Transverse colon (tissue), 4 donors: ENCODE measurements at regions not wholly inside any gene's neighbourhood (a gene's known extent, or its start where the extent isn't known, plus 50 kb on each side); places are given as distances from the start of the nearest gene placed in this dataset.

Experiments
- CTCF ChIP-seq, 5 experiments: fragments of 200-600 bp in 3 of 5; fragments of 450-650 bp in 2 of 5; sonication (generic) in 3 of 5; IDR thresholded peaks; 1 replicate in 2 of 5; 2 replicates in 3 of 5; pipeline ENCODE4 v1.5.1; 2016 to 2017; ENCODE audit warnings: antibody characterized with exemption in 5 of 5, inconsistent platforms in 3 of 5, mild to moderate bottlenecking in 2 of 5, moderate library complexity in 1 of 5
- EP300 ChIP-seq: sonication (generic); formaldehyde crosslinking; IDR thresholded peaks from one replicate; pipeline ENCODE4 v1.6.1; 2017; ENCODE audit warnings: antibody characterized with exemption, low read depth
- POLR2A ChIP-seq: fragments of 450-650 bp; IDR thresholded peaks from one replicate; pipeline ENCODE4 v1.6.1; 2016; ENCODE audit warnings: antibody characterized with exemption, mild to moderate bottlenecking, moderate library complexity
- POLR2AphosphoS5 ChIP-seq, 3 donors: sonication (generic); formaldehyde crosslinking; IDR thresholded peaks; one replicate each; pipeline ENCODE4 v1.6.1; 2016; ENCODE audit warnings: antibody characterized with exemption in 3 of 3

- TF ChIP-seq CTCF (IDR thresholded peaks at IDR 0.05) (no peak), POLR2A (no peak), EP300 (no peak), POLR2AphosphoS5 (IDR thresholded peaks at IDR 0.05) (no peak)
Observed at GRCh38 chr3:26245236-26245635, 377.3 kb upstream of the LRRC3B start.
